Peyer's patch (tissue), 4 donors: ENCODE measurements at regions not wholly inside any gene's neighbourhood (a gene's known extent, or its start where the extent isn't known, plus 50 kb on each side); places are given as distances from the start of the nearest gene placed in this dataset.

Experiments
- CTCF ChIP-seq, 6 experiments: fragments of 450-650 bp in 4 of 6; fragments of 200-600 bp in 2 of 6; sonication (generic) in 1 of 6; IDR thresholded peaks; one replicate each; pipeline ENCODE4 v1.5.1; 2017 to 2019; ENCODE audit warnings: antibody characterized with exemption in 6 of 6, mild to moderate bottlenecking in 3 of 6, moderate library complexity in 1 of 6
- POLR2A ChIP-seq, 2 donors: fragments of 450-650 bp; IDR thresholded peaks; one replicate each; pipeline ENCODE4 v1.5.1; 2017; ENCODE audit warnings: antibody characterized with exemption in 2 of 2, mild to moderate bottlenecking in 2 of 2, moderate library complexity in 2 of 2

- TF ChIP-seq CTCF (IDR thresholded peaks at IDR 0.05) (no peak), POLR2A (IDR thresholded peaks at IDR 0.05) (peak in 1 of 2 donors; percentile 32)
Observed at GRCh38 chr3:72447059-72447946, 400.9 kb downstream of the SHQ1 start.
